H1 (cell line): ENCODE measurements at regions not wholly inside any gene's neighbourhood (a gene's known extent, or its start where the extent isn't known, plus 50 kb on each side); places are given as distances from the start of the nearest gene placed in this dataset.

Experiments used
- CHD2 ChIP-seq: IDR thresholded peaks from 2 replicates; pipeline ENCODE4 v1.6.1; 2012; ENCODE audit warnings: low read length, improper control_type of control experiment
- KDM4A ChIP-seq: IDR thresholded peaks from one replicate; pipeline ENCODE4 v1.7.1; 2012; ENCODE audit warnings: low read depth, mild to moderate bottlenecking, moderate library complexity, low read length, inconsistent platforms; ENCODE audit not compliant: severe bottlenecking

GRCh38 chr13:65615506-65615905 lies 1614.6 kb downstream of the PCDH9 start (continued):
- no peak for TF ChIP-seq KDM4A
- TF ChIP-seq CHD2, result no peak
